Trophoblast cell (in vitro differentiated cells and primary cell): ENCODE measurements at regions not wholly inside any gene's neighbourhood (a gene's known extent, or its start where the extent isn't known, plus 50 kb on each side); places are given as distances from the start of the nearest gene placed in this dataset.

Source experiments
- DNase-seq, 2 donors: peaks; one replicate each; pipeline ENCODE4 v3.0.0-alpha.2; 2016
- H2AFZ ChIP-seq: 2 replicates; pipeline ENCODE4 v1.6.1; 2013; ENCODE audit warnings: low read length, moderate library complexity, mild to moderate bottlenecking; ENCODE audit not compliant: insufficient read depth, poor library complexity
- H2AK5ac ChIP-seq: 2 replicates; pipeline ENCODE4 v1.6.1; 2013; ENCODE audit warnings: mild to moderate bottlenecking, low read length
- H2BK120ac ChIP-seq: 2 replicates; pipeline ENCODE4 v1.6.1; 2013; ENCODE audit warnings: low read length, mild to moderate bottlenecking, moderate library complexity; ENCODE audit not compliant: insufficient read depth, poor library complexity
- H2BK12ac ChIP-seq: 2 replicates; pipeline ENCODE4 v1.6.1; 2013; ENCODE audit warnings: mild to moderate bottlenecking, low read length, moderate library complexity
- H2BK5ac ChIP-seq: 2 replicates; pipeline ENCODE4 v1.6.1; 2013; ENCODE audit warnings: low read length, low read depth, moderate library complexity, mild to moderate bottlenecking; ENCODE audit not compliant: poor library complexity
- H3K14ac ChIP-seq: 2 replicates; pipeline ENCODE4 v1.6.1; 2013; ENCODE audit warnings: mild to moderate bottlenecking, low read length
- H3K18ac ChIP-seq: 2 replicates; pipeline ENCODE4 v1.6.1; 2013; ENCODE audit warnings: mild to moderate bottlenecking, low read length
- H3K23ac ChIP-seq: 2 replicates; pipeline ENCODE4 v1.6.1; 2013; ENCODE audit warnings: low read length
- H3K27ac ChIP-seq: 2 replicates; pipeline ENCODE4 v1.5.1; 2013; ENCODE audit warnings: low read depth, mild to moderate bottlenecking, inconsistent platforms, low read length, moderate library complexity
- H3K27me3 ChIP-seq: 2 replicates; pipeline ENCODE4 v1.6.1; 2013; ENCODE audit warnings: inconsistent platforms, mild to moderate bottlenecking, low read length, moderate library complexity; ENCODE audit not compliant: insufficient read depth
- H3K36me3 ChIP-seq, 2 experiments: 1 replicate in 1 of 2; 2 replicates in 1 of 2; pipeline ENCODE4 v1.6.1; 2013; ENCODE audit warnings: low read length in 2 of 2, mild to moderate bottlenecking in 2 of 2, moderate library complexity in 1 of 2; ENCODE audit not compliant: insufficient read depth in 2 of 2, control insufficient read depth in 1 of 2
- H3K4ac ChIP-seq: 2 replicates; pipeline ENCODE4 v1.6.1; 2013; ENCODE audit warnings: low read depth, mild to moderate bottlenecking, low read length, moderate library complexity
- H3K4me1 ChIP-seq, 2 experiments: 1 replicate in 1 of 2; 2 replicates in 1 of 2; pipeline ENCODE4 v1.6.1; 2013; ENCODE audit warnings: low read length in 2 of 2, mild to moderate bottlenecking in 2 of 2, moderate library complexity in 1 of 2; ENCODE audit not compliant: insufficient read depth in 2 of 2, control insufficient read depth in 1 of 2
- H3K4me2 ChIP-seq: 2 replicates; pipeline ENCODE4 v1.6.1; 2013; ENCODE audit warnings: inconsistent platforms, mild to moderate bottlenecking, low read length, moderate library complexity
- H3K4me3 ChIP-seq: 2 replicates; pipeline ENCODE4 v1.5.1; 2013; ENCODE audit warnings: mild to moderate bottlenecking, low read depth, low read length, inconsistent platforms
- H3K79me1 ChIP-seq: one replicate; pipeline ENCODE4 v1.6.1; 2013; ENCODE audit warnings: low read length
- H3K79me2 ChIP-seq: 2 replicates; pipeline ENCODE4 v1.6.1; 2013; ENCODE audit warnings: low read length, mild to moderate bottlenecking; ENCODE audit not compliant: control insufficient read depth, insufficient read depth, poor library complexity
- H3K9ac ChIP-seq: 2 replicates; pipeline ENCODE4 v1.6.1; 2013; ENCODE audit warnings: mild to moderate bottlenecking, low read length
- H3K9me3 ChIP-seq: 2 replicates; pipeline ENCODE4 v1.6.1; 2013; ENCODE audit warnings: low read depth, mild to moderate bottlenecking, control low read depth, inconsistent platforms, low read length; ENCODE audit not compliant: insufficient read depth
- H4K12ac ChIP-seq: 2 replicates; pipeline ENCODE4 v1.6.1; 2013; ENCODE audit warnings: low read depth, mild to moderate bottlenecking, low read length, moderate library complexity
- H4K8ac ChIP-seq: 2 replicates; pipeline ENCODE4 v1.6.1; 2013; ENCODE audit warnings: low read depth, mild to moderate bottlenecking, low read length, moderate library complexity
- H4K91ac ChIP-seq: one replicate; pipeline ENCODE4 v1.6.1; 2013; ENCODE audit warnings: low read depth, mild to moderate bottlenecking, low read length, moderate library complexity
- WGBS: extraction: QIAGEN DNeasy Blood & Tissue Kit; methylation state at CpG from one replicate; pipeline ENCODE4 v1.1.7; 2013; ENCODE audit warnings: missing lambda C conversion rate; ENCODE audit not compliant: insufficient read length, insufficient coverage; ENCODE audit errors: extremely low coverage; 5-methylcytosine and 5-hydroxymethylcytosine counted together

DNA sequence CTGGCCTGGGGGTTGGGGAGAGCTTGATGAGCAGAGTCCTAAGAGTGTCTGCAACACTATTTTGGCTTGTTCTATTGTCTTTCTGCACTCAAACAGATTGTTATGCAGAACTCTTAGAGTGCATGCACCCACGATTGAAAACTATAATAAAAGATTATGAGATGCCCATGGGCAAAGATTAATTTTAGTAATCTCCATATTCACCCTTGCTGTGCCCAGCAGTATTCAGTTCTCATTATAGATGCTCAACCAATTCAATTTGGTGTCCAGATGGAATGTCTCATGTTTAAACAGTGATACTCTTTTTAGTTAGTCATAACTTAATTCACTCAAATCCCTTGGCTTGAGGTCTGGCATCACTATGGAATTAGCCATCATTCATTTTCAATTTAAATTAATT lies 952.5 kb downstream of the CDH8 start:
- Histone ChIP-seq H2AFZ (no peak overlapping the region), H2BK12ac (no peak overlapping the region), H3K27ac (no peak overlapping the region), H3K4me3 (no peak overlapping the region), H4K8ac (no peak overlapping the region), H2BK120ac (no peak overlapping the region), H3K9ac (no peak overlapping the region), H3K79me1 (no peaks in the 10 kb centered on the region), H3K36me3 (no peaks in the 10 kb centered on the region), H4K12ac (no peak overlapping the region), H3K18ac (no peak overlapping the region), H3K9me3 (no peaks in the 10 kb centered on the region), H3K14ac (no peak overlapping the region), H3K23ac (no peak overlapping the region), H3K4ac (no peak overlapping the region), H4K91ac (no peak overlapping the region), H3K79me2 (no peaks in the 10 kb centered on the region), H2AK5ac (no peak overlapping the region), H3K4me2 (no peak overlapping the region), H2BK5ac (no peak overlapping the region), H3K4me1 (no peaks in the 10 kb centered on the region), H3K27me3 (no peaks in the 10 kb centered on the region)
- WGBS, result no CpG with 5 or more reads among the region's 1 CpG
- no peak for DNase-seq

DNA sequence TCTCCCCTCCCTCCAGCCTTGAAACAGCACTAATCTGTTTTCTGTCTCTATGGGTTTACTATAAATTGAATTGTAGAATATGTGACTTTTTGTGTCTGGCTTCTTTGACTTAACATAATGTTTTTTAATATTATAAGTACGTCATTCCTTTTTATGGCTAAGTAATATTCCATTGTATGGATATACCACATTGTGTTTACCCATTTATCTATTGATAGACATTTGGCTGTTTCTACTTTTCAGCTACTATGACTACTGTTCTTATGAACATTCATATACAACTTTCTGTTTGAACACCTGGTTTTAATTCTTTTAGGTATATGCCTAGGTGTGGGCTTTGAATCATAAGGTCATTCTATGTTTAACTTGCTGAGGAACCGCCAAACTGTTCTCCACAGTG lies 961.9 kb downstream of the CDH8 start:
- Histone ChIP-seq H3K9ac (no peak overlapping the region), H3K36me3 (no peaks in the 10 kb centered on the region), H4K91ac (no peak overlapping the region), H3K27me3 (no peaks in the 10 kb centered on the region), H2BK5ac (no peak overlapping the region), H2AK5ac (no peak overlapping the region), H3K9me3 (no peaks in the 10 kb centered on the region), H2BK120ac (no peak overlapping the region), H3K4me3 (no peak overlapping the region), H3K14ac (no peak overlapping the region), H3K27ac (no peak overlapping the region), H3K18ac (no peak overlapping the region), H3K79me1 (no peaks in the 10 kb centered on the region), H3K4ac (no peak overlapping the region), H3K4me2 (no peak overlapping the region), H3K4me1 (no peaks in the 10 kb centered on the region), H3K23ac (no peak overlapping the region), H2AFZ (no peak overlapping the region), H3K79me2 (no peaks in the 10 kb centered on the region), H4K12ac (no peak overlapping the region), H4K8ac (no peak overlapping the region), H2BK12ac (no peak overlapping the region)
- no peak for DNase-seq
- WGBS, result no CpG with 5 or more reads among the region's 2 CpGs

DNA sequence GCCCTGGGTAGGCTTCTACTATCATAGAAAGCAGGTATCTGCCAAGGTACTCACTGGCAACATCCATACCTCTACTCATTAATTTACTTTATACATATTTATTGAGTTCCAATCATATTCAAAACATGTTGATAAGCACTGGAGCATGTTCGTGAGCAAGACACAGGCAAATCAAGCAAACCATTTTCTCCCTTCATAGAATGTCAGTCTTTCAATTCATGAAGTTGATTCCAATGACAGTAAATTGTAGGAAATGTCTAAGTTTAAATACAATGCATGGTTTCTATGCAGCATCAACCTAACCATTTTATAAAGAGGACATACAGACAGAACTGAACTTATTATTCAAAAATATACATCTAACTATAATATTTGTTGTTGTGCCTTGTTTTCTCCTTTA lies 978.6 kb downstream of the CDH8 start:
- no peak overlapping the region for H2BK5ac ChIP-seq
- H3K18ac ChIP-seq, result no peak overlapping the region
- H2AFZ ChIP-seq, result no peak overlapping the region

DNA sequence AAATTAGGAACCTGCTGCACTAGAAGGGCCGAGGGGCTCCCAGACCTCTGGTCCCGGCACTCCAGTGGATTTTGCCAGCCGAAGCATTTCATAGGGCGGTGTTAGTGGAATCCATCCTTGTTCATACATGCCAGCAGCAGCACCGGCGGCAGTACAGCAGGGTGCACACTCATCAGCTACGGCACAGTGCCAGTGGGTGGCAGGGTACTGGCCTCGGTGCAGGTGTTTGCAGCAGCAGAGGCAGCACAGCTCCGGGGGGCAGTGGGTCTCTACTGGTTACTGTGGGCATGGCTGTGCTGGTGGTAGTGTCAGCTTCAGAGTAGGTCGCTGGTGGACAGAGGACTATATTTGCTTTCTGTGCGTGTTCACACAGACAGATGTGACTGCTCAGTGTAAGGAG lies 985.7 kb downstream of the CDH8 start:
- H4K12ac ChIP-seq, result no peak overlapping the region
- no peak overlapping the region for H3K18ac ChIP-seq
- H3K4me3 ChIP-seq, result no peak overlapping the region
- DNase-seq, result no peak
- no peaks in the 10 kb centered on the region for H3K79me2 ChIP-seq
- H3K14ac ChIP-seq, result no peak overlapping the region
- no peak overlapping the region for H3K4ac ChIP-seq
- no peak overlapping the region for H4K91ac ChIP-seq
- no peak overlapping the region for H2BK12ac ChIP-seq
- H3K27me3 ChIP-seq, result no peaks in the 10 kb centered on the region
- no peak overlapping the region for H3K23ac ChIP-seq
- no peaks in the 10 kb centered on the region for H3K9me3 ChIP-seq
- H2BK5ac ChIP-seq, result no peak overlapping the region
- H3K36me3 ChIP-seq, result no peaks in the 10 kb centered on the region
- H2BK120ac ChIP-seq, result no peak overlapping the region
- H3K4me2 ChIP-seq, result no peak overlapping the region
- H3K79me1 ChIP-seq, result no peaks in the 10 kb centered on the region
- WGBS, result no CpG with 5 or more reads among the region's 11 CpGs
- H2AK5ac ChIP-seq, result no peak overlapping the region
- H3K27ac ChIP-seq, result no peak overlapping the region
- no peak overlapping the region for H3K9ac ChIP-seq
- no peaks in the 10 kb centered on the region for H3K4me1 ChIP-seq
- no peak overlapping the region for H4K8ac ChIP-seq
- H2AFZ ChIP-seq, result no peak overlapping the region

More for the DNA sequence above, 978.6 kb downstream of the CDH8 start:
- Histone ChIP-seq H3K4me2 (no peak overlapping the region), H2BK12ac (no peak overlapping the region), H3K4me1 (no peaks in the 10 kb centered on the region), H3K4me3 (no peak overlapping the region), H3K4ac (no peak overlapping the region), H2AK5ac (no peak overlapping the region), H3K79me1 (no peaks in the 10 kb centered on the region), H3K36me3 (no peaks in the 10 kb centered on the region), H3K27me3 (no peaks in the 10 kb centered on the region), H4K8ac (no peak overlapping the region), H3K79me2 (no peaks in the 10 kb centered on the region), H3K23ac (no peak overlapping the region), H4K91ac (no peak overlapping the region), H3K9me3 (no peaks in the 10 kb centered on the region), H3K27ac (no peak overlapping the region), H4K12ac (no peak overlapping the region), H2BK120ac (no peak overlapping the region), H3K14ac (no peak overlapping the region), H3K9ac (no peak overlapping the region)
- WGBS, result no CpG with 5 or more reads among the region's 1 CpG
- no peak for DNase-seq
